PC-9 (cell line): ENCODE measurements at regions not wholly inside any gene's neighbourhood (a gene's known extent, or its start where the extent isn't known, plus 50 kb on each side); places are given as distances from the start of the nearest gene placed in this dataset.

Source experiments
- BruUV-seq: library from RNA; stranded (reverse); fragments of 400-500 nt; replicated peaks from 2 replicates; lab custom pipeline; 2021; lab: Mats Ljungman, UMichigan
- CTCF ChIA-PET: fragments of 300-600 bp; sonication (Branson Sonifier 250); formaldehyde crosslinking; loops from one replicate; lab custom pipeline; 2022; ENCODE audit warnings: antibody characterized with exemption; lab: Charles Lee
- POLR2A ChIA-PET: fragments of 300-600 bp; sonication (Branson Sonifier 250); formaldehyde crosslinking; loops from one replicate; lab custom pipeline; 2022; ENCODE audit warnings: antibody characterized with exemption; ENCODE audit not compliant: unreplicated experiment; lab: Charles Lee
- DNase-seq, 2 experiments: peaks; one replicate each; pipeline versions ENCODE4 v3.0.0 to v3.0.0-alpha.2; 2015 to 2022; ENCODE audit warnings: mixed read lengths in 1 of 2
- H2AFZ ChIP-seq: fragments of 200-600 bp; sonication (generic); 2 replicates; pipeline ENCODE4 v1.8.1; 2017; ENCODE audit warnings: antibody characterized with exemption
- H3F3A ChIP-seq: fragments of 200-600 bp; sonication (generic); 2 replicates; pipeline ENCODE4 v1.8.1; 2017; ENCODE audit warnings: antibody characterized with exemption, mild to moderate bottlenecking, low read depth; ENCODE audit not compliant: insufficient read depth
- H3K27ac ChIP-seq: fragments of 200-600 bp; sonication (generic); 2 replicates; pipeline ENCODE4 v1.6.1; 2016; ENCODE audit warnings: mixed run types
- H3K27me3 ChIP-seq: fragments of 200-600 bp; sonication (generic); 2 replicates; pipeline ENCODE4 v1.6.1; 2016; ENCODE audit warnings: low read depth, mixed run types; ENCODE audit not compliant: insufficient read depth
- H3K36me3 ChIP-seq: fragments of 200-600 bp; sonication (generic); 2 replicates; pipeline ENCODE4 v1.6.1; 2016; ENCODE audit warnings: low read depth, mixed run types
- H3K4me1 ChIP-seq: fragments of 200-600 bp; sonication (generic); replicated peaks from 2 replicates; pipeline ENCODE4 v1.6.1; 2016; ENCODE audit warnings: mixed run types; ENCODE audit not compliant: insufficient read depth
- H3K4me2 ChIP-seq: fragments of 200-600 bp; sonication (generic); 2 replicates; pipeline ENCODE4 v1.6.1; 2017; ENCODE audit warnings: mixed run types
- H3K4me3 ChIP-seq: fragments of 200-600 bp; sonication (generic); 2 replicates; pipeline ENCODE4 v1.6.1; 2016; ENCODE audit warnings: mixed run types
- H3K79me2 ChIP-seq: fragments of 200-600 bp; sonication (generic); 2 replicates; pipeline ENCODE4 v1.6.1; 2017; ENCODE audit warnings: low read depth, mixed run types
- H3K9me2 ChIP-seq: fragments of 200-600 bp; sonication (generic); 2 replicates; pipeline ENCODE4 v1.8.1; 2017; ENCODE audit warnings: mild to moderate bottlenecking; ENCODE audit not compliant: insufficient read depth
- H3K9me3 ChIP-seq: fragments of 200-600 bp; sonication (generic); 2 replicates; pipeline ENCODE4 v1.8.1; 2016; ENCODE audit warnings: low read depth; ENCODE audit not compliant: insufficient read depth
- H4K20me1 ChIP-seq: fragments of 200-600 bp; sonication (generic); 2 replicates; pipeline ENCODE4 v1.8.1; 2017; ENCODE audit not compliant: insufficient read depth
- EZH2 ChIP-seq: fragments of 200-600 bp; sonication (generic); IDR thresholded peaks from 2 replicates; pipeline ENCODE4 v1.8.0; 2017; ENCODE audit warnings: antibody characterized with exemption, low read depth
- intact Hi-C: fragments of 100-400 bp; cut with micrococcal nuclease; formaldehyde crosslinking; loops from one replicate; pipeline ENCODE4 v1.10.0; 2022; ENCODE audit not compliant: unreplicated experiment
- TF ChIP-seq, protein P1 (sequence below): fragments of 200-600 bp; sonication (generic); conservative IDR thresholded peaks from 2 replicates; pipeline ENCODE4 v1.6.1; 2017; ENCODE audit warnings: mixed run types, antibody characterized with exemption, mild to moderate bottlenecking, moderate library complexity

DNA sequence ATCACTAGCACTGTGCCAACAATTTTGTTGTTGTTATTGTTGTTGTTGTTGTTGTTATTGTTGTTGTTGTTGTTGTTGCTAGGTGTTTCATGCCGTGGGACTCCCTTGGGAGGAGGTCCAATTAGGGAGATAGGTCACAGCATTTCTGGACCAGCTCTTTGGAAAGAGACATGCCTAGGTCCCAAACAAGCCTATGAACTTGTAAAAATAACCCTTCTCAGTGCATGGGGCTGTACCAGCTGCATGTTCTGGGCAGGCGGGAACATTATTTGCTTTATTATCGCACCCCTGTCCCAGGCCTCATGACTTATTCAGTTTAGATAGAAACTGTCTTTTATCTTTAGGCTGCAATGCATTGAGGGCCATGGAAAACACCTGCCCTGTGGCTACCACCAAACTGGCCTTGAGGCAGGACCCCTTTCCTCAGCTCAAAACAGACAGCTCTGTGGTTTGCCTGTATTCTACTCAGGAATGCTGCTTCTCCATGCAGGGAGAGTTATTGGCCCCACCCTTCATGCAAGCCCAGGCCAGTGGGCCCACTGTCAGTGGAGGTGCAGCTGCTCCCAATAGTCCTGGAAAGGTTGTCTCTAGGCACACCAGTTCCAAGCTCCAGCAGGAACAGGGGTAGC is 386.5 kb upstream of the BRINP3 start:
- H3K27me3 ChIP-seq: no peaks in the 10 kb centered on the region
- BruUV-seq: no TSS peak
- H4K20me1 ChIP-seq: no peaks in the 10 kb centered on the region
- no peaks in the 10 kb centered on the region for H3K9me3 ChIP-seq
- no peaks in the 10 kb centered on the region for H3K4me1 ChIP-seq
- H3K4me2 ChIP-seq: no peak overlapping the region
- H2AFZ ChIP-seq: no peak overlapping the region
- H3K4me3 ChIP-seq: no peak overlapping the region
- H3K9me2 ChIP-seq: no peaks in the 10 kb centered on the region
- H3K27ac ChIP-seq: no peak overlapping the region
- ChIA-PET CTCF (no interaction called here), POLR2A (no interaction called here)
- TF ChIP-seq, protein P1, sequence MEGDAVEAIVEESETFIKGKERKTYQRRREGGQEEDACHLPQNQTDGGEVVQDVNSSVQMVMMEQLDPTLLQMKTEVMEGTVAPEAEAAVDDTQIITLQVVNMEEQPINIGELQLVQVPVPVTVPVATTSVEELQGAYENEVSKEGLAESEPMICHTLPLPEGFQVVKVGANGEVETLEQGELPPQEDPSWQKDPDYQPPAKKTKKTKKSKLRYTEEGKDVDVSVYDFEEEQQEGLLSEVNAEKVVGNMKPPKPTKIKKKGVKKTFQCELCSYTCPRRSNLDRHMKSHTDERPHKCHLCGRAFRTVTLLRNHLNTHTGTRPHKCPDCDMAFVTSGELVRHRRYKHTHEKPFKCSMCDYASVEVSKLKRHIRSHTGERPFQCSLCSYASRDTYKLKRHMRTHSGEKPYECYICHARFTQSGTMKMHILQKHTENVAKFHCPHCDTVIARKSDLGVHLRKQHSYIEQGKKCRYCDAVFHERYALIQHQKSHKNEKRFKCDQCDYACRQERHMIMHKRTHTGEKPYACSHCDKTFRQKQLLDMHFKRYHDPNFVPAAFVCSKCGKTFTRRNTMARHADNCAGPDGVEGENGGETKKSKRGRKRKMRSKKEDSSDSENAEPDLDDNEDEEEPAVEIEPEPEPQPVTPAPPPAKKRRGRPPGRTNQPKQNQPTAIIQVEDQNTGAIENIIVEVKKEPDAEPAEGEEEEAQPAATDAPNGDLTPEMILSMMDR: no peak
- no peak for TF ChIP-seq EZH2
- no peaks in the 10 kb centered on the region for H3K79me2 ChIP-seq
- H3K36me3 ChIP-seq: no peaks in the 10 kb centered on the region
- intact Hi-C loops: no loop called here
- H3F3A ChIP-seq: no peaks in the 10 kb centered on the region
- DNase-seq: no peak

DNA sequence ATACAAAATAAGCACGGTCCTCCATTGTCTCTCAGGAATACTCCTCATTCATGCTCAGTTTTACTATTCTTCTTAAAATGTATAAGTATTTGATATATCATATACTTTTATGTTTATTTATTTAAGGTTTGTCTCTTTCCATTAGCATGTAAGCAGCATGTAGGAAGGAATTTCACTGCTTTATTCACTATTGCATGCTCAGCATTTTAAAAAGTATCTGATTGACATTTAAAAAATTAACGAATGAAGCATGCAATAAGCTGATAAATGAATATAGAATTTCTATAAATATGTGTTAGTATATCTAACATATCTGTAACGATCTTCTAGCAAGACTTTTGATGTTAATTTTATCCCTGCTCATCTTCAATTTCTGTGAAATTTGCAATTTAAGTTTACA is 402.7 kb upstream of the BRINP3 start:
- BruUV-seq: no TSS peak
- no peak for TF ChIP-seq EZH2
- TF ChIP-seq, protein P1: no peak
- no peaks in the 10 kb centered on the region for H3F3A ChIP-seq
- no peak for DNase-seq
- H3K4me1 ChIP-seq: no peaks in the 10 kb centered on the region
- H3K27me3 ChIP-seq: no peaks in the 10 kb centered on the region
- H3K79me2 ChIP-seq: no peaks in the 10 kb centered on the region
- H2AFZ ChIP-seq: no peak overlapping the region
- H4K20me1 ChIP-seq: no peaks in the 10 kb centered on the region
- no peaks in the 10 kb centered on the region for H3K9me2 ChIP-seq
- intact Hi-C loops: no loop called here
- no peaks in the 10 kb centered on the region for H3K36me3 ChIP-seq
- ChIA-PET POLR2A (no interaction called here), CTCF (no interaction called here)
- H3K9me3 ChIP-seq: no peaks in the 10 kb centered on the region
- H3K4me3 ChIP-seq: no peak overlapping the region
- no peak overlapping the region for H3K27ac ChIP-seq
- H3K4me2 ChIP-seq: no peak overlapping the region

DNA sequence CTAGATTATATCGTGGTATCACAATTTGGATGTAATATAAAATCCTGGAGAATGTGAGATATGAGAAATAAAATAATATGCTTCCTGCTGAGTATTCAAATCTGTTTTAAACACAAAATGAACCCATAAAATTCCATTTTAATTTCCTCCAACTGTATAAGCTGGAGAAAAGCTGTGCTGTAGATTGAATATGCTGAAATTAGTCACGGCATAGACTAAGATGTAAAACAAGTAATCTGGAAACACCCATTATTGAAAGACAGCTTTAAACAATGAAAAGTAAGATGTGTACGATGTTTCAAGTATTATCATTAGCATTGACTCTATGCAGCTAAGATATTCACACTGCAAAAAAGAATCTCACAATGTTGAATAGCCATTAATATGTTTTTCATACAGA is 403.4 kb upstream of the BRINP3 start:
- no peaks in the 10 kb centered on the region for H4K20me1 ChIP-seq
- no TSS peak for BruUV-seq
- H3K27ac ChIP-seq: no peak overlapping the region
- intact Hi-C loops: no loop called here
- no peak for DNase-seq
- POLR2A ChIA-PET: no interaction called here
- H3K4me3 ChIP-seq: no peak overlapping the region
- no peak overlapping the region; the same call in 1 of the 2 replicates for H2AFZ ChIP-seq
- TF ChIP-seq EZH2: no peak
- TF ChIP-seq, protein P1: no peak
- no peaks in the 10 kb centered on the region for H3K79me2 ChIP-seq
- H3K9me2 ChIP-seq: no peaks in the 10 kb centered on the region
- no peaks in the 10 kb centered on the region for H3K9me3 ChIP-seq
- H3K4me2 ChIP-seq: no peak overlapping the region
- CTCF ChIA-PET: no interaction called here
- H3K36me3 ChIP-seq: no peaks in the 10 kb centered on the region
- no peaks in the 10 kb centered on the region for H3K27me3 ChIP-seq
- H3K4me1 ChIP-seq: no peaks in the 10 kb centered on the region
- no peaks in the 10 kb centered on the region for H3F3A ChIP-seq
